Gastrocnemius medialis (tissue), 4 donors: ENCODE measurements at regions not wholly inside any gene's neighbourhood (a gene's known extent, or its start where the extent isn't known, plus 50 kb on each side); places are given as distances from the start of the nearest gene placed in this dataset.

ENCODE experiments used
- ATAC-seq, 2 donors: fragments of 150-250 bp; one replicate each; pipeline ENCODE4 v1.9.1; 2016
- DNase-seq, 2 donors: peaks; one replicate each; pipeline ENCODE4 v3.0.0-alpha.2; 2019
- H3K27ac ChIP-seq, 4 donors: fragments of 200-600 bp; sonication (generic); 1 replicate in 1 of 4; 2 replicates in 3 of 4; pipeline ENCODE4 v1.5.1; 2016 to 2018; ENCODE audit warnings: mild to moderate bottlenecking in 2 of 4, moderate library complexity in 1 of 4
- H3K27me3 ChIP-seq, 3 donors: fragments of 200-600 bp; sonication (generic) in 2 of 3; 1 replicate in 1 of 3; 2 replicates in 2 of 3; pipeline versions ENCODE4 v1.5.1 to v1.6.0; 2016 to 2019; ENCODE audit warnings: mild to moderate bottlenecking in 1 of 3, moderate library complexity in 1 of 3
- H3K36me3 ChIP-seq, 2 donors: fragments of 200-600 bp; sonication (generic) in 1 of 2; one replicate each; pipeline ENCODE4 v1.5.1; 2017 to 2018
- H3K4me1 ChIP-seq, 2 donors: fragments of 200-600 bp; sonication (generic) in 1 of 2; one replicate each; pipeline ENCODE4 v1.5.1; 2016 to 2017; ENCODE audit warnings: mild to moderate bottlenecking in 2 of 2
- H3K4me3 ChIP-seq, 4 donors: fragments of 200-600 bp; sonication (generic) in 3 of 4; 1 replicate in 1 of 4; 2 replicates in 3 of 4; pipeline ENCODE4 v1.5.1; 2016 to 2019; ENCODE audit warnings: mild to moderate bottlenecking in 2 of 4
- H3K9me3 ChIP-seq, 3 donors: fragments of 200-600 bp; sonication (generic) in 2 of 3; 1 replicate in 1 of 3; 2 replicates in 2 of 3; pipeline ENCODE4 v1.5.1; 2016 to 2019
- CTCF ChIP-seq, 5 experiments: fragments of 450-650 bp in 3 of 5; fragments of 200-600 bp in 2 of 5; sonication (generic) in 2 of 5; IDR thresholded peaks in 4 of 5; conservative IDR thresholded peaks in 1 of 5; 1 replicate in 4 of 5; 2 replicates in 1 of 5; pipeline ENCODE4 v1.5.1; 2016 to 2019; ENCODE audit warnings: antibody characterized with exemption in 5 of 5, mild to moderate bottlenecking in 3 of 5, moderate library complexity in 3 of 5
- POLR2A ChIP-seq, 2 donors: fragments of 450-650 bp; IDR thresholded peaks; one replicate each; pipeline ENCODE4 v1.6.1; 2017; ENCODE audit warnings: antibody characterized with exemption in 2 of 2, mild to moderate bottlenecking in 2 of 2, moderate library complexity in 2 of 2
- in situ Hi-C, 4 donors: fragments of 200-750 bp; cut with MboI; loops; one replicate each; pipeline versions ENCODE4 v1.15.0 to v1.8.0; 2017; ENCODE audit warnings: low sequenced_read_pairs in 4 of 4
- intact Hi-C: fragments of 100-400 bp; cut with DNase I; formaldehyde crosslinking; loops from one replicate; pipeline ENCODE4 v1.15.1; 2023; ENCODE audit warnings: low total_unique reads

- H3K4me3 ChIP-seq: no peak overlapping the region
- TF ChIP-seq POLR2A (IDR thresholded peaks at IDR 0.05) (no peak), CTCF (IDR thresholded peaks at IDR 0.05 in 4 of 5, conservative IDR thresholded peaks at IDR 0.05 in 1 of 5) (no peak)
- DNase-seq (no peak), ATAC-seq (no peak)
- intact Hi-C loops (no loop called here), in situ Hi-C loops (no loop called here)
- no peaks in the 10 kb centered on the region for H3K9me3 ChIP-seq
- no peaks in the 10 kb centered on the region for H3K4me1 ChIP-seq
- H3K36me3 ChIP-seq: no peaks in the 10 kb centered on the region
- no peaks in the 10 kb centered on the region for H3K27me3 ChIP-seq
- no peak overlapping the region for H3K27ac ChIP-seq
Measured at GRCh38 chr2:4181062-4181461, 477.7 kb downstream of the DCDC2C start.

GRCh38 chr2:4188561-4188960 is 485.2 kb downstream of the DCDC2C start:
- Histone ChIP-seq H3K4me3 (no peak overlapping the region), H3K27me3 (no peaks in the 10 kb centered on the region), H3K36me3 (no peaks in the 10 kb centered on the region), H3K4me1 (no peaks in the 10 kb centered on the region), H3K27ac (no peak overlapping the region), H3K9me3 (no peaks in the 10 kb centered on the region)
- in situ Hi-C loops: no loop called here
- DNase-seq: no peak
- no peak for ATAC-seq
- TF ChIP-seq CTCF (IDR thresholded peaks at IDR 0.05 in 4 of 5, conservative IDR thresholded peaks at IDR 0.05 in 1 of 5) (no peak), POLR2A (IDR thresholded peaks at IDR 0.05) (no peak)
- intact Hi-C loops: no loop called here

DNA sequence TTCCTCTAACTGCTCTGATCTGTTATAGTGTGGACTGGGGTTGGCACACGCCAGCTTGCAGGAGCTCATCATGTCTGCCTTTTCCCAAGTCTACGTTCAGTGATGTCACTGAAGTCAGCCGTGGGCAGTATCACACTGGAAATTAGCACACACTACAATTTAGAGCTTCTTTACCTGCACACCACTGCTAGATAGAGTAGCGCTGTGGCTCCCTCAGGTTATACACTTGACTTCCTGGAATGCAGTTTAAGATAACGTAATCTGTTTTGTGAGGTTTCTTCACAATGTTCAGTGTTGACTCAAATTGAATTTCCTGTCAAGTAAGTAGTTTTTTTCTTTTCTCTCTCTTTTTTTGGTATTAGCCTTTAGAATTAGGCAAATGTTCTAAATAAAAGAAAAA is 487.2 kb downstream of the DCDC2C start:
- no peak overlapping the region for H3K4me3 ChIP-seq
- H3K27ac ChIP-seq: no peak overlapping the region
- no peaks in the 10 kb centered on the region for H3K4me1 ChIP-seq
- H3K27me3 ChIP-seq: no peaks in the 10 kb centered on the region
- ATAC-seq (no peak), DNase-seq (no peak)
- intact Hi-C loops: no loop called here
- no peaks in the 10 kb centered on the region for H3K9me3 ChIP-seq
- in situ Hi-C loops: no loop called here
- H3K36me3 ChIP-seq: no peaks in the 10 kb centered on the region
- TF ChIP-seq POLR2A (IDR thresholded peaks at IDR 0.05) (no peak), CTCF (IDR thresholded peaks at IDR 0.05 in 4 of 5, conservative IDR thresholded peaks at IDR 0.05 in 1 of 5) (no peak)

DNA sequence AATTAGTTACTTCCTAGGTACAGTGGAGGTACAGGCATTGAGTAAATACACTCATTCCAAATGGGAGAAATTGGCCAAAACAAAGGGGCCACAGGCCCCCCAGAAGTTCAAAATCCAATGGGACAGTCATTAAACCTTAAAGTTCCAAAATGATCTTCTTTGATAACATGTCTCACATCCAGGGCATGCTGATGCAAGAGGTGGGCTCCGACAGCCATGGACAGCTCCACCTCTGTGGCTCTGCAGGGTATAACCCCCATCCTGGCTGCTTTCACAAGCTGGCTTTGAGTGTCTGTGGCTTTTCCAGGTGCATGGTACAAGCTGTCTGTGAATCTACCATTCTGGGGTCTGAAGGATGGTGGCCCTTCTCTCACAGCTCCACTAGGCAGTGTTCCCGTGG is 488.7 kb downstream of the DCDC2C start:
- Histone ChIP-seq H3K27ac (no peak overlapping the region), H3K36me3 (no peaks in the 10 kb centered on the region), H3K9me3 (no peaks in the 10 kb centered on the region), H3K27me3 (no peaks in the 10 kb centered on the region), H3K4me1 (no peaks in the 10 kb centered on the region), H3K4me3 (no peak overlapping the region)
- no peak for DNase-seq
- intact Hi-C loops (no loop called here), in situ Hi-C loops (no loop called here)
- no peak for ATAC-seq
- TF ChIP-seq POLR2A (IDR thresholded peaks at IDR 0.05) (no peak), CTCF (IDR thresholded peaks at IDR 0.05 in 4 of 5, conservative IDR thresholded peaks at IDR 0.05 in 1 of 5) (no peak)

GRCh38 chr2:4214444-4215205 is 511.2 kb downstream of the DCDC2C start:
- Histone ChIP-seq H3K27ac (no peak overlapping the region), H3K4me1 (no peaks in the 10 kb centered on the region), H3K36me3 (no peaks in the 10 kb centered on the region), H3K27me3 (no peaks in the 10 kb centered on the region), H3K4me3 (no peak overlapping the region), H3K9me3 (no peaks in the 10 kb centered on the region)
- intact Hi-C loops (no loop called here), in situ Hi-C loops (no loop called here)
- ATAC-seq (no peak), DNase-seq (no peak)
- TF ChIP-seq POLR2A (IDR thresholded peaks at IDR 0.05) (no peak), CTCF (IDR thresholded peaks at IDR 0.05 in 4 of 5, conservative IDR thresholded peaks at IDR 0.05 in 1 of 5) (no peak)
